ENCODE measurements at regions not wholly inside any gene's neighbourhood (a gene's known extent, or its start where the extent isn't known, plus 50 kb on each side); places are given as distances from the start of the nearest gene placed in this dataset.
A peak's percentile ranks its signal among the peaks of the same experiment; 100 is the strongest.

GRCh38 chr11:27934830-27935145, 173.2 kb downstream of the KIF18A start:
- H2AFZ ChIP-seq: peak overlapping the region; percentile 73; the same call in 1 of the 2 replicates
- H3K27me3 ChIP-seq (ENCODE audit: insufficient read depth): no peaks in the 10 kb centered on the region
- H3K9me2 ChIP-seq (ENCODE audit: insufficient read depth): peaks cover 11% of the 10 kb centered on the region
- Mint-ChIP-seq H3K36me3 (ENCODE audit: low read depth) (peaks cover 11% of the 10 kb centered on the region), H3K4me1 (peaks cover 3% of the 10 kb centered on the region; the same call in 2 of the 3 replicates), H3K27me3 (ENCODE audit: insufficient read depth, low read depth, poor library complexity) (peaks cover 3% of the 10 kb centered on the region), H3K9me3 (peaks cover 24% of the 10 kb centered on the region), H3K27ac (no peak overlapping the region), H3K4me3 (no peak overlapping the region)
- no peak overlapping the region for H3K4me3 ChIP-seq
- H3F3A ChIP-seq (replicated peaks; ENCODE audit: low read depth): no peaks in the 10 kb centered on the region
- H3K4me2 ChIP-seq: no peak overlapping the region
- DNase-seq (ENCODE audit: low spot score) (no peak), ATAC-seq (no peak)
- no peaks in the 10 kb centered on the region for H4K20me1 ChIP-seq (replicated peaks; ENCODE audit: insufficient read depth)
- H3K4me1 ChIP-seq (ENCODE audit: insufficient read depth): peaks cover 4% of the 10 kb centered on the region; the same call in 1 of the 2 replicates
- no peaks in the 10 kb centered on the region; the same call in 1 of the 2 replicates for H3K36me3 ChIP-seq (ENCODE audit: insufficient read depth)
- no peak overlapping the region for H3K27ac ChIP-seq (ENCODE audit: low read depth)
- TF ChIP-seq CREB1 (CRISPR knock-in tag; IDR thresholded peaks at IDR 0.05; ENCODE audit: low read depth): no peak
- TF ChIP-seq, protein P1, sequence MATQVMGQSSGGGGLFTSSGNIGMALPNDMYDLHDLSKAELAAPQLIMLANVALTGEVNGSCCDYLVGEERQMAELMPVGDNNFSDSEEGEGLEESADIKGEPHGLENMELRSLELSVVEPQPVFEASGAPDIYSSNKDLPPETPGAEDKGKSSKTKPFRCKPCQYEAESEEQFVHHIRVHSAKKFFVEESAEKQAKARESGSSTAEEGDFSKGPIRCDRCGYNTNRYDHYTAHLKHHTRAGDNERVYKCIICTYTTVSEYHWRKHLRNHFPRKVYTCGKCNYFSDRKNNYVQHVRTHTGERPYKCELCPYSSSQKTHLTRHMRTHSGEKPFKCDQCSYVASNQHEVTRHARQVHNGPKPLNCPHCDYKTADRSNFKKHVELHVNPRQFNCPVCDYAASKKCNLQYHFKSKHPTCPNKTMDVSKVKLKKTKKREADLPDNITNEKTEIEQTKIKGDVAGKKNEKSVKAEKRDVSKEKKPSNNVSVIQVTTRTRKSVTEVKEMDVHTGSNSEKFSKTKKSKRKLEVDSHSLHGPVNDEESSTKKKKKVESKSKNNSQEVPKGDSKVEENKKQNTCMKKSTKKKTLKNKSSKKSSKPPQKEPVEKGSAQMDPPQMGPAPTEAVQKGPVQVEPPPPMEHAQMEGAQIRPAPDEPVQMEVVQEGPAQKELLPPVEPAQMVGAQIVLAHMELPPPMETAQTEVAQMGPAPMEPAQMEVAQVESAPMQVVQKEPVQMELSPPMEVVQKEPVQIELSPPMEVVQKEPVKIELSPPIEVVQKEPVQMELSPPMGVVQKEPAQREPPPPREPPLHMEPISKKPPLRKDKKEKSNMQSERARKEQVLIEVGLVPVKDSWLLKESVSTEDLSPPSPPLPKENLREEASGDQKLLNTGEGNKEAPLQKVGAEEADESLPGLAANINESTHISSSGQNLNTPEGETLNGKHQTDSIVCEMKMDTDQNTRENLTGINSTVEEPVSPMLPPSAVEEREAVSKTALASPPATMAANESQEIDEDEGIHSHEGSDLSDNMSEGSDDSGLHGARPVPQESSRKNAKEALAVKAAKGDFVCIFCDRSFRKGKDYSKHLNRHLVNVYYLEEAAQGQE (IDR thresholded peaks at IDR 0.05; ENCODE audit: unreplicated experiment): no peak
- H3K79me2 ChIP-seq (replicated peaks; ENCODE audit: insufficient read depth): no peaks in the 10 kb centered on the region

DNA sequence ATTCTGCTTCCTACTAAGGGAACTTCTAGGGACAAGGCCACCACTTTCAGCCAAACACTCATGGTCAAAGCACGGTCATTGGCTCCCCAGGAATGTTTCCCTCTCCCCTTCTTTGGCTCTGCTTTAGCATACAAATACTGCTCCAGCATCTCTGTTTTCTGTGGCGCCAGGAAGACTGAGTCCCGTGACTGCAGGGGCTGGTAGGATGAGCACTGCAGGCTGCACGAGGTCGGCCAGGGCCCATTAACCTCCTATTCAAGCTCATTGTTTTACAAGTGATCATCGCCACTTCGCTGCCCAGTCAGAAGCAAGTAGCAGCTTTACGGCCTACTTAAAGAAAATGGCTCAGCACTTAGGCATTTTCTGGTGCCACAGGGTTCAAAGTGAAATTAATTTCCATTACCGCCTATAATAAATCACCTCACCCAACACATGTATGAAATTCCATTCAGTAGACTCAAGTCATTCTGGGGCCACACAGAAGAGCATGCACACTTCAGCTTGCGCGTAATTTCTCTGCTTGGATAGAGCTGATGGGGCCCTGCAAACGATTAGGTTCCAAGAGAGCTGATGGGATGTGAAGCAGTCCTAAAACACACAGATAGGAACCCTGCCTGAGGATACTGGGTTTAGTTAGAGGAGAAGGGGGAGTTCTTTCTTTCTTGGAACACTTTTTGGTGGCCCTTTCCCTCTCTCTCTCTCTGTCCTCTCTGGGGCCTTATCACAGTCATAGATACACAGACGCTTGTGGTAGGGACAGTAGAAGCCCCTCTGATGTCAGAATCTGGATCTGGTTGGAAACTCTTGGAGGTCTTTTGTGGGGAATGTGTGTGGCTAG, 173.7 kb downstream of the KIF18A start:
- H3K27ac Mint-ChIP-seq: no peak overlapping the region
- TF ChIP-seq CTCF (conservative IDR thresholded peaks at IDR 0.05; ENCODE audit: low read depth in 2 of 2) (no peak), NANOG (IDR thresholded peaks at IDR 0.05; ENCODE audit: borderline replicate concordance) (no peak), EZH2phosphoT487 (IDR thresholded peaks at IDR 0.05; ENCODE audit: unreplicated experiment) (no peak), POLR2AphosphoS5 (IDR thresholded peaks at IDR 0.05; ENCODE audit: low read depth) (no peak), STAT1 (IDR thresholded peaks at IDR 0.05; ENCODE audit: unreplicated experiment) (no peak), CREB1 (CRISPR knock-in tag; IDR thresholded peaks at IDR 0.05; ENCODE audit: low read depth) (no peak), JUNB (IDR thresholded peaks at IDR 0.05; ENCODE audit: unreplicated experiment) (no peak), ZNF114 (CRISPR knock-in tag; IDR thresholded peaks at IDR 0.05) (no peak), ZNF331 (CRISPR knock-in tag; IDR thresholded peaks at IDR 0.05; ENCODE audit: low read depth) (no peak), EZH2 (IDR thresholded peaks at IDR 0.05; ENCODE audit: low read depth, unreplicated experiment) (no peak)
- TF ChIP-seq, protein P2, sequence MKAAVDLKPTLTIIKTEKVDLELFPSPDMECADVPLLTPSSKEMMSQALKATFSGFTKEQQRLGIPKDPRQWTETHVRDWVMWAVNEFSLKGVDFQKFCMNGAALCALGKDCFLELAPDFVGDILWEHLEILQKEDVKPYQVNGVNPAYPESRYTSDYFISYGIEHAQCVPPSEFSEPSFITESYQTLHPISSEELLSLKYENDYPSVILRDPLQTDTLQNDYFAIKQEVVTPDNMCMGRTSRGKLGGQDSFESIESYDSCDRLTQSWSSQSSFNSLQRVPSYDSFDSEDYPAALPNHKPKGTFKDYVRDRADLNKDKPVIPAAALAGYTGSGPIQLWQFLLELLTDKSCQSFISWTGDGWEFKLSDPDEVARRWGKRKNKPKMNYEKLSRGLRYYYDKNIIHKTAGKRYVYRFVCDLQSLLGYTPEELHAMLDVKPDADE (IDR thresholded peaks at IDR 0.05): no peak

More for the DNA sequence above, 173.7 kb downstream of the KIF18A start:
- no peaks in the 10 kb centered on the region for H4K20me1 ChIP-seq (replicated peaks; ENCODE audit: insufficient read depth)
- no peaks in the 10 kb centered on the region for H3K79me2 ChIP-seq (replicated peaks; ENCODE audit: insufficient read depth)
- peaks cover 18% of the 10 kb centered on the region for H3K9me3 Mint-ChIP-seq
- no peaks in the 10 kb centered on the region for H3K27me3 ChIP-seq (ENCODE audit: insufficient read depth)
- H3K36me3 Mint-ChIP-seq (ENCODE audit: low read depth): peaks cover 11% of the 10 kb centered on the region
- H3F3A ChIP-seq (replicated peaks; ENCODE audit: low read depth): no peaks in the 10 kb centered on the region
- H3K4me3 Mint-ChIP-seq: no peak overlapping the region
- peaks cover 3% of the 10 kb centered on the region; the same call in 2 of the 3 replicates for H3K4me1 Mint-ChIP-seq
- H3K9me2 ChIP-seq (ENCODE audit: insufficient read depth): peaks cover 11% of the 10 kb centered on the region
- H3K4me3 ChIP-seq: no peak overlapping the region
- 0 out of 2 replicates have a peak overlapping the region, but pooled peaks have one; percentile 48 for H3K4me2 ChIP-seq
- H3K4me1 ChIP-seq (ENCODE audit: insufficient read depth): peaks cover 4% of the 10 kb centered on the region; the same call in 1 of the 2 replicates
- H2AFZ ChIP-seq: peak overlapping the region; percentile 73
- ATAC-seq: peak; percentile 88
- no peak overlapping the region for H3K27ac ChIP-seq (ENCODE audit: low read depth)
- no peaks in the 10 kb centered on the region; the same call in 1 of the 2 replicates for H3K36me3 ChIP-seq (ENCODE audit: insufficient read depth)
- peak; percentile 36 for DNase-seq (ENCODE audit: low spot score)
- H3K27me3 Mint-ChIP-seq (ENCODE audit: insufficient read depth, low read depth, poor library complexity): peaks cover 3% of the 10 kb centered on the region
